RWPE1 (cell line): ENCODE measurements at regions not wholly inside any gene's neighbourhood (a gene's known extent, or its start where the extent isn't known, plus 50 kb on each side); places are given as distances from the start of the nearest gene placed in this dataset.

ENCODE experiments used
- CTCF ChIA-PET: fragments of 350-600 bp; sonication (Branson Sonifier 250); formaldehyde crosslinking; extraction: SDS; loops from one replicate; lab custom pipeline; 2021; lab: Yijun Ruan, JAX
- POLR2A ChIA-PET: fragments of 400-600 bp; formaldehyde crosslinking; extraction: SDS; loops from one replicate; lab custom pipeline; 2020; ENCODE audit warnings: antibody characterized with exemption; ENCODE audit not compliant: low non-redundant PET; lab: Yijun Ruan, JAX
- DNase-seq: peaks from one replicate; pipeline ENCODE4 v3.0.0; 2012; ENCODE audit warnings: low spot score
- H3K27ac ChIP-seq: fragments of 450-650 bp; 2 replicates; pipeline ENCODE4 v1.5.1; 2017
- TF ChIP-seq, protein P1 (sequence below): fragments of 450-650 bp; conservative IDR thresholded peaks from 2 replicates; pipeline ENCODE4 v1.5.1; 2017; ENCODE audit warnings: low read depth, mild to moderate bottlenecking

GRCh38 chr9:101880846-101881245 lies 142.4 kb upstream of the GRIN3A start:
- DNase-seq, result no peak
- TF ChIP-seq, protein P1, sequence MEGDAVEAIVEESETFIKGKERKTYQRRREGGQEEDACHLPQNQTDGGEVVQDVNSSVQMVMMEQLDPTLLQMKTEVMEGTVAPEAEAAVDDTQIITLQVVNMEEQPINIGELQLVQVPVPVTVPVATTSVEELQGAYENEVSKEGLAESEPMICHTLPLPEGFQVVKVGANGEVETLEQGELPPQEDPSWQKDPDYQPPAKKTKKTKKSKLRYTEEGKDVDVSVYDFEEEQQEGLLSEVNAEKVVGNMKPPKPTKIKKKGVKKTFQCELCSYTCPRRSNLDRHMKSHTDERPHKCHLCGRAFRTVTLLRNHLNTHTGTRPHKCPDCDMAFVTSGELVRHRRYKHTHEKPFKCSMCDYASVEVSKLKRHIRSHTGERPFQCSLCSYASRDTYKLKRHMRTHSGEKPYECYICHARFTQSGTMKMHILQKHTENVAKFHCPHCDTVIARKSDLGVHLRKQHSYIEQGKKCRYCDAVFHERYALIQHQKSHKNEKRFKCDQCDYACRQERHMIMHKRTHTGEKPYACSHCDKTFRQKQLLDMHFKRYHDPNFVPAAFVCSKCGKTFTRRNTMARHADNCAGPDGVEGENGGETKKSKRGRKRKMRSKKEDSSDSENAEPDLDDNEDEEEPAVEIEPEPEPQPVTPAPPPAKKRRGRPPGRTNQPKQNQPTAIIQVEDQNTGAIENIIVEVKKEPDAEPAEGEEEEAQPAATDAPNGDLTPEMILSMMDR, result no peak
- ChIA-PET POLR2A (no interaction called here), CTCF (no interaction called here)
- H3K27ac ChIP-seq, result no peak overlapping the region

- TF ChIP-seq, protein P1, result no peak
- ChIA-PET CTCF (interaction anchor here (0.6 kb wide), 1 partner anchor 124 kb away, joined by 3 read pairs; no protein-coding TSS in a partner anchor), POLR2A (no interaction called here)
- no peak overlapping the region for H3K27ac ChIP-seq
- no peak for DNase-seq
These were observed 140.3 kb upstream of the GRIN3A start for GRCh38 chr9:101878734-101879133.

DNA sequence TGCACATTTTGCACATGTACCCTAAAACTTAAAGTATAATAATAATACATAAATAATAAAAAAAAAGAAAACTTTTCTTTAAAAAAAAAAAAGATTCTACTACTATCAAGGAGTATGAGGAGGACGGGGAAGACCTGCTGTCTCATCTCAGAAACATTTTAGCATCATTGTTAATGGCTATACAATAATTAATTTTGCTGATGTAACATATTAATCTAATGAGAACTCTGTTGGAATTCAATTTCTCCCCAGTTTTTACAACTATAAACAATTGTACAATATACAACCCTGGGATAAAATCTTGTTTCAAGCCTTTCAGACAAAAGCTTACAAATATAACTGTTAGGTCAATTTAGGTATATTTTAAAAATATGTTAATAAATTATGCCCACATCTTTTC lies 139.0 kb upstream of the GRIN3A start:
- ChIA-PET CTCF (no interaction called here), POLR2A (no interaction called here)
- TF ChIP-seq, protein P1, result no peak
- no peak for DNase-seq
- H3K27ac ChIP-seq, result no peak overlapping the region

DNA sequence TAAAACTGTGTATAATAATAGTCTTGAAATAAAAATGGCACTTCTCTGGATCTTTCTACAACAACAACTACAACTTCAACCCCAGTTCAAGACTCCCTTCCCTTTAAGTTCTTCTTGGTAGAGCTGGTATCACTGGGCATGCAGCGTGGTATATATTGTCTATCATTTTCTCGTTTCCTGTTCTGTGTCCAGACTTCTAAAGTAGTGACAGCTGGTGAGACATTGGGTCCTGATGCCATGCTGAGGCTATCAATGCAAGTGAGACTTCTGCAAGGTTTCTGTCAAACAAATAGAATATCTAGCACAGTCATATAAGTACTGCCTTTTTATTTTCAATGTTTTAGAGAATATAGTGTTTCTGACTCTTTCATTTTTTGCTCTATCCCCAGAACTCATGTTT lies 123.0 kb upstream of the GRIN3A start:
- ChIA-PET POLR2A (no interaction called here), CTCF (interaction anchor here (0.7 kb wide), 1 partner anchor 9 kb away, joined by 3 read pairs; no protein-coding TSS in a partner anchor)
- H3K27ac ChIP-seq, result no peak overlapping the region
- TF ChIP-seq, protein P1, result no peak
- no peak for DNase-seq

- POLR2A ChIA-PET, result no interaction called here
- no peak overlapping the region for H3K27ac ChIP-seq
- no peak for DNase-seq
- TF ChIP-seq, protein P1, result no peak
- CTCF ChIA-PET, result no interaction called here
These were observed 122.5 kb upstream of the GRIN3A start for GRCh38 chr9:101860920-101861319.

- no peak for DNase-seq
- TF ChIP-seq, protein P1, result no peak
- H3K27ac ChIP-seq, result no peak overlapping the region
- ChIA-PET POLR2A (no interaction called here), CTCF (no interaction called here)
These were observed 121.2 kb upstream of the GRIN3A start for GRCh38 chr9:101859620-101860019.
